ENCODE measurements at regions not wholly inside any gene's neighbourhood (a gene's known extent, or its start where the extent isn't known, plus 50 kb on each side); places are given as distances from the start of the nearest gene placed in this dataset.

- intact Hi-C loops (cut with DNase I): no loop called here
- H3K9me3 ChIP-seq: no peaks in the 10 kb centered on the region
- ATAC-seq (no peak), DNase-seq (no peak), FAIRE-seq (no peak)
- no peaks in the 10 kb centered on the region for H3K27me3 ChIP-seq
- H3K27ac ChIP-seq: no peak overlapping the region
- TF ChIP-seq, protein P1, sequence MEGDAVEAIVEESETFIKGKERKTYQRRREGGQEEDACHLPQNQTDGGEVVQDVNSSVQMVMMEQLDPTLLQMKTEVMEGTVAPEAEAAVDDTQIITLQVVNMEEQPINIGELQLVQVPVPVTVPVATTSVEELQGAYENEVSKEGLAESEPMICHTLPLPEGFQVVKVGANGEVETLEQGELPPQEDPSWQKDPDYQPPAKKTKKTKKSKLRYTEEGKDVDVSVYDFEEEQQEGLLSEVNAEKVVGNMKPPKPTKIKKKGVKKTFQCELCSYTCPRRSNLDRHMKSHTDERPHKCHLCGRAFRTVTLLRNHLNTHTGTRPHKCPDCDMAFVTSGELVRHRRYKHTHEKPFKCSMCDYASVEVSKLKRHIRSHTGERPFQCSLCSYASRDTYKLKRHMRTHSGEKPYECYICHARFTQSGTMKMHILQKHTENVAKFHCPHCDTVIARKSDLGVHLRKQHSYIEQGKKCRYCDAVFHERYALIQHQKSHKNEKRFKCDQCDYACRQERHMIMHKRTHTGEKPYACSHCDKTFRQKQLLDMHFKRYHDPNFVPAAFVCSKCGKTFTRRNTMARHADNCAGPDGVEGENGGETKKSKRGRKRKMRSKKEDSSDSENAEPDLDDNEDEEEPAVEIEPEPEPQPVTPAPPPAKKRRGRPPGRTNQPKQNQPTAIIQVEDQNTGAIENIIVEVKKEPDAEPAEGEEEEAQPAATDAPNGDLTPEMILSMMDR (IDR thresholded peaks at IDR 0.05): no peak
- H3K4me3 ChIP-seq: no peak overlapping the region
- H3K36me3 ChIP-seq: no peaks in the 10 kb centered on the region
- H3K4me1 ChIP-seq: no peaks in the 10 kb centered on the region
Measured at GRCh38 chr4:18082236-18082635, 60.7 kb upstream of the LCORL start.

DNA sequence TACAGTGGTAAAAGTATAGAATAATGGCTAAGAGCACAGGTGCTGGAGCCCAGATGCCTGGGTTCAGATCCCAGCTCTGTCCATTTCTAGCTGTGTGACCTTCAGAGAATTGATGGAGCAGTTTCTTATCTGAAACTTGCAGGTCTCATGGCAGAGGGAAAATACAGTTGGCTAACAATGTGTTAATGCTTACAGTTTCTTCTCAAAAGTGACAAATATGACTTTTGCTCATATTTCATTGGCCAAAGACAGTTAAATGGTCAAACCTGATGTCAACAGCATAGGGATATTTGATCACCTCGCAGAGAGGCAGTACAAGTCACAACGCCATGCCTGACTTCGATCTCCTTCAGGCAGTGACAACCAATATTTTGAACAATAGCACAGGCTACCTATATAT lies 60.2 kb upstream of the LCORL start:
- DNase-seq: no peak
- TF ChIP-seq, protein P1 (IDR thresholded peaks at IDR 0.05): no peak
- no peak for FAIRE-seq
- H3K27me3 ChIP-seq: no peaks in the 10 kb centered on the region
- H3K4me1 ChIP-seq: no peaks in the 10 kb centered on the region
- no peaks in the 10 kb centered on the region for H3K36me3 ChIP-seq
- H3K4me3 ChIP-seq: no peak overlapping the region
- intact Hi-C loops (cut with DNase I): no loop called here
- WGBS, 2 donors: 66 to 73% methylated on average over 3 of the region's 3 CpGs
- H3K27ac ChIP-seq: no peak overlapping the region
- H3K9me3 ChIP-seq: no peaks in the 10 kb centered on the region
- no peak for ATAC-seq

DNA sequence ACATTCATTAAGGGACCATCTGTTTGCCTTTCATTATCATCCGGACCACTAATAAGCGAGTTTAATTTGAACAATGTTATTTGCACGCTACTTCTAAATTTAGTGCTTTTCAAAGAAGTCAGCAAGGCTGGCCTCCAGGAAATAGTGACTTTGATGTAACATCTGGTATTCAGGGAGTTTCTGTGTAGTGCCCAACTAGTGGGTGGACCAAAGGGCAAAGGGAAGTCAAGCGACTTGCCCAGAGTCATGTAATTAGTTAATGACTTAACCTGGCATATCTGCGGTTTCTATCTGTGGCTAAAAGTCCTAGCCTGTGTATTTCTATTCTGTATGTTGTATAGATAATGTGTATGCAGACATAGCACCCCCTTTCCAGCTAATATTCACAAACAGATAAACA lies 56.3 kb upstream of the LCORL start:
- FAIRE-seq (no peak), ATAC-seq (no peak), DNase-seq (no peak)
- H3K9me3 ChIP-seq: no peaks in the 10 kb centered on the region
- intact Hi-C loops (cut with DNase I): no loop called here
- no peak overlapping the region for H3K4me3 ChIP-seq
- TF ChIP-seq, protein P1 (IDR thresholded peaks at IDR 0.05): no peak
- no peaks in the 10 kb centered on the region for H3K27me3 ChIP-seq
- H3K27ac ChIP-seq: no peak overlapping the region
- H3K36me3 ChIP-seq: no peaks in the 10 kb centered on the region
- no peaks in the 10 kb centered on the region for H3K4me1 ChIP-seq
- 73 to 81% methylated on average over 5 of the region's 5 CpGs for WGBS, 2 donors

DNA sequence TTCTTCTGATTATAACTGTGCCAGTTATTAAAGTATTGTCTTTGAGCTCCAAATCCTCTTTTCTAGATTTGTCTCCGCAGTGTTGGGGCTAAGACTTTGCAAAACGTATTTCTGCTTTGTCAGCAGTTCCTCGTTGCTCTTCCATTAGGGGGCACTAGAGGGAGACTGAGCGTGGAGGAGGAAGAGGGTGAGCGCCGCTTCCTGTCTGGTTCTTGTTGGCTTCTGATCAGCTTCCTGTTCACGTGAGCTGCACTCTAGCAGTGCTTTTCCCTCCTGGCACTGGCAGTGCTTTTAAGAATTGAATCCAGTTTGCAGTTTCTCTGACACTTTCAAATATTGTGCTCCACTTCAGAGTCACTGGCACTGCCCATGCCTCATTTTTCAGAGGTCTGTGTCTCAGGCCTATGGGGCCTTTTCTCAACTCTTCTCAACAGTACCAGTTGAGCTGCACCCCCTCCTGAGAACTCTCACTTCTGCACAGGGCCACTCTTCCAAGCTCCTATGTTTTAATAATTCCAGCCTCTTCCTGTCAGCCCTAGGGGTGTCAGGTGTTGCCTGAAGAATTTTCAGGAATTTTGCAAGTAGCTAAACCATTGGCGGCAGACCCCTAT lies 54.4 kb upstream of the LCORL start:
- no peak for FAIRE-seq
- Histone ChIP-seq H3K27me3 (no peaks in the 10 kb centered on the region), H3K4me1 (no peaks in the 10 kb centered on the region), H3K27ac (no peak overlapping the region), H3K4me3 (no peak overlapping the region), H3K9me3 (no peaks in the 10 kb centered on the region), H3K36me3 (no peaks in the 10 kb centered on the region)
- 72 to 73% methylated on average over 8 of the region's 8 CpGs for WGBS, 2 donors
- no peak for ATAC-seq
- TF ChIP-seq, protein P1 (IDR thresholded peaks at IDR 0.05): no peak
- no peak for DNase-seq
- intact Hi-C loops (cut with DNase I): no loop called here

GRCh38 chr4:18071894-18072293 lies 50.3 kb upstream of the LCORL start:
- Histone ChIP-seq H3K36me3 (no peaks in the 10 kb centered on the region), H3K27me3 (no peaks in the 10 kb centered on the region), H3K9me3 (no peaks in the 10 kb centered on the region), H3K27ac (no peak overlapping the region), H3K4me3 (no peak overlapping the region), H3K4me1 (no peaks in the 10 kb centered on the region)
- TF ChIP-seq, protein P1 (IDR thresholded peaks at IDR 0.05): no peak
- ATAC-seq (no peak), FAIRE-seq (no peak), DNase-seq (no peak)
- intact Hi-C loops (cut with DNase I): no loop called here
